Omental fat pad (tissue), 3 donors: ENCODE measurements at regions not wholly inside any gene's neighbourhood (a gene's known extent, or its start where the extent isn't known, plus 50 kb on each side); places are given as distances from the start of the nearest gene placed in this dataset.
"Not testable (repeated sequence)": the region's sequence is repeated elsewhere in the genome, so short reads cannot be mapped to it uniquely, and the experiment has no call there.

Experiments used
- ATAC-seq: fragments of 150-250 bp; one replicate; pipeline ENCODE4 v1.9.1; 2016; ENCODE audit warnings: mild to moderate bottlenecking, moderate library complexity; ENCODE audit not compliant: low FRiP score
- DNase-seq: peaks from one replicate; pipeline ENCODE4 v3.0.0-alpha.2; 2019; ENCODE audit warnings: low spot score
- TF ChIP-seq, protein P1 (sequence below), 3 donors: fragments of 450-650 bp; IDR thresholded peaks; one replicate each; pipeline ENCODE4 v1.5.1; 2016 to 2017; ENCODE audit warnings: antibody characterized with exemption in 3 of 3, mild to moderate bottlenecking in 3 of 3, moderate library complexity in 2 of 3

DNA sequence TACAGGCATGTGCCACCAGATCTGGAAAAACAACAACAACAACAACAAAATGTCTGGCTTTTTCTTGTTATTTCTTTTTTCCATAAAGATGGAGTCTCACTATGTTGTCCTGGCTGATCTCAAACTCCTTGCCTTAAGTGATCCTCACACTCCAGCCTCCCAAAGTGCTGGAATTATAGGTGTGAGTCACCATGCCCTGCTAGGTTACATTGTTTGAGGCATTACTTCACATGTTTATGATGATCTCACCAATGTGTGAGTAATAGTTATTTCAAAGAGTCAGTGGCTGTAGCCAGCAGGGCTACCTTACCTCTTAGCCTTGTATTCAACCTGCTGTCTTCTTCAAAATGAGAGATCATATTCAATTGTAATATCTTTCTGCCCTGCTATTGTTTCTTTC lies 445.7 kb downstream of the AMY1C start:
- ATAC-seq: no peak
- DNase-seq: no peak
- TF ChIP-seq, protein P1, sequence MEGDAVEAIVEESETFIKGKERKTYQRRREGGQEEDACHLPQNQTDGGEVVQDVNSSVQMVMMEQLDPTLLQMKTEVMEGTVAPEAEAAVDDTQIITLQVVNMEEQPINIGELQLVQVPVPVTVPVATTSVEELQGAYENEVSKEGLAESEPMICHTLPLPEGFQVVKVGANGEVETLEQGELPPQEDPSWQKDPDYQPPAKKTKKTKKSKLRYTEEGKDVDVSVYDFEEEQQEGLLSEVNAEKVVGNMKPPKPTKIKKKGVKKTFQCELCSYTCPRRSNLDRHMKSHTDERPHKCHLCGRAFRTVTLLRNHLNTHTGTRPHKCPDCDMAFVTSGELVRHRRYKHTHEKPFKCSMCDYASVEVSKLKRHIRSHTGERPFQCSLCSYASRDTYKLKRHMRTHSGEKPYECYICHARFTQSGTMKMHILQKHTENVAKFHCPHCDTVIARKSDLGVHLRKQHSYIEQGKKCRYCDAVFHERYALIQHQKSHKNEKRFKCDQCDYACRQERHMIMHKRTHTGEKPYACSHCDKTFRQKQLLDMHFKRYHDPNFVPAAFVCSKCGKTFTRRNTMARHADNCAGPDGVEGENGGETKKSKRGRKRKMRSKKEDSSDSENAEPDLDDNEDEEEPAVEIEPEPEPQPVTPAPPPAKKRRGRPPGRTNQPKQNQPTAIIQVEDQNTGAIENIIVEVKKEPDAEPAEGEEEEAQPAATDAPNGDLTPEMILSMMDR (IDR thresholded peaks at IDR 0.05): no peak

DNA sequence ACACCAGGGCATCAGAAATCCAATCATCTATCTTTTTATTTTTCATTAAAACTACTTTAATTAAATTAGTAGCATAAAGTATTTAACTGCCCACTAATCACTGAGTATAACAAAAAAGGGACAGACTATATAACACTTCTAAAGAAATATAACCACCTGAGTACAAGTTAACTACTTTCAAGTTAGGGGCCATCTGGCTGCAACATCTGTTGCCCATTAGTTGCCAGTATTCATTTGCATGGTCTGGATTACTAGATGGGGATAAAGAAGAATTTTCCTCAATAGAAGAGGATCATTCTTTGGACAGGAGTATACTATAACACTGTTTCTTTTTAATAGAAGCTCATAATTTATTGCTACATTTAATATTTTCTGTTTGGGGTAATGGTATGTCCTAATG lies 446.4 kb downstream of the AMY1C start:
- TF ChIP-seq, protein P1 (IDR thresholded peaks at IDR 0.05): no peak
- ATAC-seq: no peak
- no peak for DNase-seq

DNA sequence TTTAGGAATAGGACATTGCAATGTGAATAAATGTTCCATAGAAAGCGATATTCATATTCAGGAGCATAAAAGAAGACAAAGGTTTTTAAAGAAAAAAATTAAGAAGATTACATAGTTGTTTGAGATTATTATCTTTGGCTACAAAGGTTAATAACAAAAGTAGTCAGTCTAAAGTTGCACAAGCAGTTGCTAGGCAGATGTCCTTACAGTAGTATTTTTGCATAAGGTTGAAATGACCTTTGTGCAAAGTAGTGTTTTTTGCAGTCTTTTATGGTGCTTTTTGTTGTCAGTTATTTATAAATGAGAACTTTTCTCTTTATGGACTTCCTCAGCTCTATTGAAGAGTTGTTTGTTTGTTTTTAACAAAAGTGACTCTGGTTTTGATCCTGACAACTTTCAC lies 447.8 kb downstream of the AMY1C start:
- TF ChIP-seq, protein P1 (IDR thresholded peaks at IDR 0.05): no peak
- ATAC-seq (no peak), DNase-seq (no peak)

DNA sequence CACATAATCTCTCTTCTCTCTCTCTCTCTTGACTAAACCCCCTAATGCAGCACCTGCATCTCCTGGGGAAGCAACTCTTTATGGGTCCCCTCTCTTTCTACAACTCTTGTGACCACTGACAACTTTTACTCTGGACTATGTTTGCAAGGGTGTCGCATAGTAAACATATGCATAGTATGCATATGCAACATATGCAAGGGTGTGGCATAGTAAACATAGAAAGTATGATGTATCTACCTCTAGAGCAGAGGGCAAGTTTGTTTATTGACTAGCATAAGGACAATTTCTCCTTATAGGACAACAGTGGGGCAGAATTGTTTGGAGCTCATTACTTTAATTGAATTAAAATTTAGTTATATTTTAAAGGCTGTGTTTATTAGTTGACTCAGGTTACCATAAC lies 462.5 kb downstream of the AMY1C start:
- no peak for ATAC-seq
- DNase-seq: no peak
- TF ChIP-seq, protein P1 (IDR thresholded peaks at IDR 0.05): no peak

DNA sequence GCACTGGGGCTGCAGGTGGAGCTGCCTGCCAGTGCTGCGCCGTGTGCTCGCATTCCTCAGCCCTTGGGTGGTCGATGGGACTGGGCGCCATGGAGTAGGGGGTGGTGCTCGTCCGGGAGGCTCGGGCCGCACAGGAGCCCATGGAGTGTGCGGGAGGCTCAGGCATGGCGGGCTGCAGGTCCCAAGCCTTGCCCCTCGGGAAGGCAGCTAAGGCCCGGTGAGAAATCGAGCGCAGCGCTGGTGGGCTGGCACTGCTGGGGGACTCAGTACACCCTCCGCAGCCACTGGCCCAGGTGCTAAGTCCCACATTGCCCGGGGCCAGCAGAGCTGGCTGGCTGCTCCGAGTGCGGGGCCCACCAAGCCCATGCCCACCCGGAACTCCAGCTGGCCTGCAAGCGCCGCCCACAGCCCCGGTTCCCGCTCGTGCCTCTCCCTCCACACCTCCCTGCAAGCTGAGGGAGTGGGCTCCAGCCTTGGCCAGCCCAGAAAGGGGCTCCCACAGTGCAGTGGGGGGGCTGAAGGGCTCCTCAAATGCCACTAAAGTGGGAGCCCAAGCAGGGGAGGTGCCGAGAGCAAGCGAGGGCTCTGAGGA lies 467.8 kb downstream of the AMY1C start:
- DNase-seq, ATAC-seq: not testable (repeated sequence)

DNA sequence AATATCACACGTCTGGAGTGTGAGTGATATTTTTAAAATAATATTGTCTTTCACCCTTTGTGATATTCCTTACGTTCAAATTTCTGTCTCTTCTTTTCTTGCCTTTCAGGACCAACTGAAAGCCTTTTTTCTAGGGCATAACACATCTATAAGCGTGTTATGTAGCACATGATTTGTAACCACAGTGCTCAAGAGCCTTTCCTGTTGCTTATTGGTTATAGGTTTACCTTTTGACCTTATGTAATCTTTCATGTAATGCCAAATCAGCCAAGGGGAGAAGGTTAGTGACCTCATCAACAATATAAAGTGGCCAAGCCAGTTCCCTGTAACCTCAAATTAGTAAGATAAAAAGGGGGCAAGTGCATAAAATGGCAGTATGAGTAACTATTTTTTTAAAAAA lies 480.2 kb downstream of the AMY1C start:
- no peak for ATAC-seq
- no peak for DNase-seq
- TF ChIP-seq, protein P1 (IDR thresholded peaks at IDR 0.05): no peak

DNA sequence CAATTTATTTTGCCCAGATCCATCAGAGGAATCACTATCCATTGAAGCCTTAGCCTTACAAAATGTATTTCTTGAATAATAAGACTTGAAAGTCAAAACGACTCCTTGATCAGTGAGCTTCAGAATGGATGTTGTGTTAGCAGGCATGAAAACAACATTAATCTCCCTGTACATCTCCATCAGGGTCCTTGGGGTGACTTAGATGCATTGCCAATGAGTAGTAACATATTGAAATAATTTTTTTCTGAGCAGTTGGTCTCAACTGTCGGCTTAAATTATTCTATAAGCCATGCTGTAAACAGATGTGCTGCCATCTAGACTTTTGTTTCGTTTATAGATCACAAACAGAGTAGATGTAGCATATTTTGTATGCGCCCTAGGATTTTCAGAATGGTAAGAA lies 482.0 kb downstream of the AMY1C start:
- no peak for DNase-seq
- no peak for ATAC-seq
- TF ChIP-seq, protein P1 (IDR thresholded peaks at IDR 0.05): no peak

DNA sequence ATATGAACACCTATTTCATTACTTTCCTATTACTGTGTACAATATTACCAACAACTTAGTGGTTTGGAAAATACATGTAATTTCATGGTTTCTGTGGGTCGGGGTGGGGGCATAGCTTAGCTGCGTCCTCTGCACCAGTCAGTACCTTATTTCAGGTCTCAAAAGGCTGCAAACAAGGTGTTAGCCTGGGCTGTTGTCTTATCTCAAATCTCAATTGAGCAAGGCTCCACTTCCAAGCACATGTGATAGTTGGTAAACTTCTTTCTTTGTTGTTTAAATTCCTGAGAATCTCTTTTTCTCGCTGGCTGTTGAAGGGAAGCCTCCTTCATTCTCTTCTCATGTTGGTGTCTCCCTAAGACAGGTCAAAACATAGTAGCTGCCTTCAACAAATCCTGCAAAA lies 485.4 kb downstream of the AMY1C start:
- DNase-seq (no peak), ATAC-seq (no peak)
- TF ChIP-seq, protein P1 (IDR thresholded peaks at IDR 0.05): no peak
